ENCODE measurements at regions not wholly inside any gene's neighbourhood (a gene's known extent, or its start where the extent isn't known, plus 50 kb on each side); places are given as distances from the start of the nearest gene placed in this dataset.

GRCh38 chr3:33919312-33920120 lies 121.1 kb downstream of the PDCD6IP start:
- ATAC-seq (ENCODE audit: low FRiP score) (no peak), DNase-seq (ENCODE audit: low spot score) (no peak)
- TF ChIP-seq CTCF (IDR thresholded peaks at IDR 0.05): no peak

- ATAC-seq (ENCODE audit: low FRiP score): no peak
- TF ChIP-seq CTCF (IDR thresholded peaks at IDR 0.05): no peak
- no peak for DNase-seq (ENCODE audit: low spot score)
Measured at GRCh38 chr3:33920511-33920910, 122.1 kb downstream of the PDCD6IP start.

GRCh38 chr3:33921608-33922007 lies 123.2 kb downstream of the PDCD6IP start:
- DNase-seq (ENCODE audit: low spot score) (no peak), ATAC-seq (ENCODE audit: low FRiP score) (no peak)
- no peak for TF ChIP-seq CTCF (IDR thresholded peaks at IDR 0.05)

GRCh38 chr3:33926998-33927605 lies 128.7 kb downstream of the PDCD6IP start:
- DNase-seq (ENCODE audit: low spot score) (no peak), ATAC-seq (ENCODE audit: low FRiP score) (no peak)
- no peak for TF ChIP-seq CTCF (IDR thresholded peaks at IDR 0.05)

- no peak for ATAC-seq (ENCODE audit: low FRiP score)
- no peak for TF ChIP-seq CTCF (IDR thresholded peaks at IDR 0.05)
- no peak for DNase-seq (ENCODE audit: low spot score)
Measured at GRCh38 chr3:33929813-33930212, 131.4 kb downstream of the PDCD6IP start.

GRCh38 chr3:33931512-33931911 lies 133.1 kb downstream of the PDCD6IP start:
- TF ChIP-seq CTCF (IDR thresholded peaks at IDR 0.05): no peak
- DNase-seq (ENCODE audit: low spot score) (no peak), ATAC-seq (ENCODE audit: low FRiP score) (no peak)

Measured in omental fat pad (tissue), 3 donors.